ENCODE measurements at regions not wholly inside any gene's neighbourhood (a gene's known extent, or its start where the extent isn't known, plus 50 kb on each side); places are given as distances from the start of the nearest gene placed in this dataset.

- Mint-ChIP-seq H3K36me3 (ENCODE audit: unreplicated experiment) (no peaks in the 10 kb centered on the region), H3K27ac (ENCODE audit: unreplicated experiment) (no peak overlapping the region), H3K27me3 (ENCODE audit: unreplicated experiment) (no peaks in the 10 kb centered on the region), H3K4me3 (ENCODE audit: unreplicated experiment) (no peak overlapping the region), H3K9me3 (ENCODE audit: unreplicated experiment) (peaks cover 4% of the 10 kb centered on the region), H3K4me1 (ENCODE audit: low read depth, unreplicated experiment) (peaks cover 2% of the 10 kb centered on the region)
- no peak for TF ChIP-seq CTCF (IDR thresholded peaks at IDR 0.05; ENCODE audit: partially characterized antibody, unreplicated experiment)
- no peak for DNase-seq
These were observed 91.7 kb upstream of the PELI2 start for GRCh38 chr14:56026506-56026905.

DNA sequence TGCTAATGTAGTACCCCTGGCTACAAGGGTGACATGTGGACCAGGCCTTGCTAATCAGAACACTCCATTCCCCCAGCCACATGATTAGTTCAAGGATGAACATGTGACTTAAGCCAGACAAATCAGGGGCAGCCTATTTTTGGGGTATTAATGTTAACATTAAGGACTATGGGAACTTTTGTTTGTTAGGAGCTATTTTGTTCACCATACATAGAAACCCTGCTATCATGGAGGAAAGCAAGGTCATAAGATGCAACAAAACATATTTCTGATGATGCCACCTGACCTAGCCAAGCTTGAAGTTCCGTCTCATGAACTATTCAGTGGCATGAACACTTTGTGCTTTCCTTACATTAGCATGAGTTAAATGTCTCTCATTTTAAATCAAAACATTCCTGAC, 90.8 kb upstream of the PELI2 start:
- H3K9me3 Mint-ChIP-seq (ENCODE audit: unreplicated experiment): peaks cover 4% of the 10 kb centered on the region

GRCh38 chr14:56027916-56028712, 90.1 kb upstream of the PELI2 start:
- Mint-ChIP-seq H3K36me3 (ENCODE audit: unreplicated experiment) (no peaks in the 10 kb centered on the region), H3K4me3 (ENCODE audit: unreplicated experiment) (no peak overlapping the region), H3K27ac (ENCODE audit: unreplicated experiment) (no peak overlapping the region), H3K4me1 (ENCODE audit: low read depth, unreplicated experiment) (peaks cover 2% of the 10 kb centered on the region), H3K9me3 (ENCODE audit: unreplicated experiment) (peaks cover 4% of the 10 kb centered on the region), H3K27me3 (ENCODE audit: unreplicated experiment) (no peaks in the 10 kb centered on the region)
- TF ChIP-seq CTCF (IDR thresholded peaks at IDR 0.05; ENCODE audit: partially characterized antibody, unreplicated experiment): no peak
- no peak for DNase-seq

More for the DNA sequence above, 90.8 kb upstream of the PELI2 start:
- TF ChIP-seq CTCF (IDR thresholded peaks at IDR 0.05; ENCODE audit: partially characterized antibody, unreplicated experiment): no peak
- Mint-ChIP-seq H3K4me1 (ENCODE audit: low read depth, unreplicated experiment) (peaks cover 2% of the 10 kb centered on the region), H3K4me3 (ENCODE audit: unreplicated experiment) (no peak overlapping the region), H3K36me3 (ENCODE audit: unreplicated experiment) (no peaks in the 10 kb centered on the region), H3K27me3 (ENCODE audit: unreplicated experiment) (no peaks in the 10 kb centered on the region), H3K27ac (ENCODE audit: unreplicated experiment) (no peak overlapping the region)
- no peak for DNase-seq

GRCh38 chr14:56036353-56036752, 81.9 kb upstream of the PELI2 start:
- Mint-ChIP-seq H3K27ac (ENCODE audit: unreplicated experiment) (no peak overlapping the region), H3K27me3 (ENCODE audit: unreplicated experiment) (no peaks in the 10 kb centered on the region), H3K9me3 (ENCODE audit: unreplicated experiment) (no peaks in the 10 kb centered on the region), H3K4me3 (ENCODE audit: unreplicated experiment) (no peak overlapping the region), H3K4me1 (ENCODE audit: low read depth, unreplicated experiment) (no peaks in the 10 kb centered on the region), H3K36me3 (ENCODE audit: unreplicated experiment) (no peaks in the 10 kb centered on the region)
- no peak for DNase-seq
- TF ChIP-seq CTCF (IDR thresholded peaks at IDR 0.05; ENCODE audit: partially characterized antibody, unreplicated experiment): no peak

- H3K4me3 Mint-ChIP-seq (ENCODE audit: unreplicated experiment): no peak overlapping the region
- TF ChIP-seq CTCF (IDR thresholded peaks at IDR 0.05; ENCODE audit: partially characterized antibody, unreplicated experiment): no peak
- H3K36me3 Mint-ChIP-seq (ENCODE audit: unreplicated experiment): no peaks in the 10 kb centered on the region
- H3K4me1 Mint-ChIP-seq (ENCODE audit: low read depth, unreplicated experiment): peaks cover 4% of the 10 kb centered on the region
- H3K27ac Mint-ChIP-seq (ENCODE audit: unreplicated experiment): no peak overlapping the region
- DNase-seq: no peak
- no peaks in the 10 kb centered on the region for H3K27me3 Mint-ChIP-seq (ENCODE audit: unreplicated experiment)
- no peaks in the 10 kb centered on the region for H3K9me3 Mint-ChIP-seq (ENCODE audit: unreplicated experiment)
These were observed 78.1 kb upstream of the PELI2 start for GRCh38 chr14:56040121-56040520.

Data from glutamatergic neuron (in vitro differentiated cells).